Gastroesophageal sphincter (tissue), 4 donors: ENCODE measurements at regions not wholly inside any gene's neighbourhood (a gene's known extent, or its start where the extent isn't known, plus 50 kb on each side); places are given as distances from the start of the nearest gene placed in this dataset.
"Not testable (repeated sequence)": the region's sequence is repeated elsewhere in the genome, so short reads cannot be mapped to it uniquely, and the experiment has no call there.

Source experiments
- ATAC-seq: fragments of 150-250 bp; one replicate; pipeline ENCODE4 v1.9.1; 2016; ENCODE audit warnings: mild to moderate bottlenecking, moderate library complexity
- H3K27ac ChIP-seq, 4 donors: fragments of 200-600 bp; sonication (generic) in 3 of 4; 1 replicate in 3 of 4; 2 replicates in 1 of 4; pipeline ENCODE4 v1.5.1; 2016 to 2019
- H3K27me3 ChIP-seq: fragments of 200-600 bp; sonication (generic); one replicate; pipeline ENCODE4 v1.5.1; 2019
- H3K36me3 ChIP-seq, 2 donors: fragments of 200-600 bp; sonication (generic); one replicate each; pipeline ENCODE4 v1.5.1; 2019; ENCODE audit warnings: control low read depth in 1 of 2
- H3K4me1 ChIP-seq, 3 donors: fragments of 200-600 bp; sonication (generic); 1 replicate in 2 of 3; 2 replicates in 1 of 3; pipeline ENCODE4 v1.5.1; 2016 to 2019; ENCODE audit warnings: control low read depth in 2 of 3
- H3K4me3 ChIP-seq, 2 donors: fragments of 200-600 bp; sonication (generic); one replicate each; pipeline ENCODE4 v1.5.1; 2019; ENCODE audit warnings: mild to moderate bottlenecking in 1 of 2, moderate library complexity in 1 of 2
- H3K9me3 ChIP-seq, 3 donors: fragments of 200-600 bp; sonication (generic); one replicate each; pipeline ENCODE4 v1.5.1; 2017 to 2019; ENCODE audit warnings: control low read depth in 2 of 3
- EP300 ChIP-seq: sonication (generic); formaldehyde crosslinking; IDR thresholded peaks from one replicate; pipeline ENCODE4 v1.6.1; 2017; ENCODE audit warnings: antibody characterized with exemption, mild to moderate bottlenecking
- POLR2A ChIP-seq, 2 donors: fragments of 450-650 bp; IDR thresholded peaks; one replicate each; pipeline ENCODE4 v1.6.1; 2017; ENCODE audit warnings: antibody characterized with exemption in 2 of 2, mild to moderate bottlenecking in 2 of 2, moderate library complexity in 1 of 2
- POLR2AphosphoS5 ChIP-seq: sonication (generic); formaldehyde crosslinking; IDR thresholded peaks from one replicate; pipeline ENCODE4 v1.6.1; 2017; ENCODE audit warnings: antibody characterized with exemption
- WGBS, 2 donors: methylation state at CpG; one replicate each; pipeline ENCODE4 v1.1.5; 2018; ENCODE audit warnings: low coverage in 1 of 2; 5-methylcytosine and 5-hydroxymethylcytosine counted together
- TF ChIP-seq, protein P1 (sequence below), 4 experiments: fragments of 200-600 bp in 2 of 4; fragments of 450-650 bp in 2 of 4; sonication (generic) in 1 of 4; IDR thresholded peaks; one replicate each; pipeline ENCODE4 v1.5.1; 2017 to 2019; ENCODE audit warnings: antibody characterized with exemption in 4 of 4, mild to moderate bottlenecking in 2 of 4, moderate library complexity in 2 of 4

DNA sequence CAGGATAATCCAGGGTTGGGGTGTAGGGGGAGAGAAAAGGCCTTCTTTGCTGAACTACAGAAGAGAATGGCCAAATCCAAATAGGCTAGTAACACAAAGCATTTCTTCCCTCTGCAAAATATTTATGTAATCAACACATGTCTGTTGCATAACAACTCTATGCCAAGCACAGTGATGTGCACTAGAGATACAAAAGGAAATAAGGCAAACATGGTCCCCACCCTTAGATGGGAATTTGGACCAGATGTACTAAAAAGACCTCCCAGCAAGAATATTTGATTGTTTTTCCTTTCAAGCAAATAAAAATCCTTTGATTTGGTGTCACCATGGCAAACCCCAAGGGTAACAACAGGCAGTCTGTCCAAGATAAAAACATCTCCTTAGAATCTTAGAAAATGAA, 177.6 kb upstream of the FGF13 start:
- TF ChIP-seq, protein P1, sequence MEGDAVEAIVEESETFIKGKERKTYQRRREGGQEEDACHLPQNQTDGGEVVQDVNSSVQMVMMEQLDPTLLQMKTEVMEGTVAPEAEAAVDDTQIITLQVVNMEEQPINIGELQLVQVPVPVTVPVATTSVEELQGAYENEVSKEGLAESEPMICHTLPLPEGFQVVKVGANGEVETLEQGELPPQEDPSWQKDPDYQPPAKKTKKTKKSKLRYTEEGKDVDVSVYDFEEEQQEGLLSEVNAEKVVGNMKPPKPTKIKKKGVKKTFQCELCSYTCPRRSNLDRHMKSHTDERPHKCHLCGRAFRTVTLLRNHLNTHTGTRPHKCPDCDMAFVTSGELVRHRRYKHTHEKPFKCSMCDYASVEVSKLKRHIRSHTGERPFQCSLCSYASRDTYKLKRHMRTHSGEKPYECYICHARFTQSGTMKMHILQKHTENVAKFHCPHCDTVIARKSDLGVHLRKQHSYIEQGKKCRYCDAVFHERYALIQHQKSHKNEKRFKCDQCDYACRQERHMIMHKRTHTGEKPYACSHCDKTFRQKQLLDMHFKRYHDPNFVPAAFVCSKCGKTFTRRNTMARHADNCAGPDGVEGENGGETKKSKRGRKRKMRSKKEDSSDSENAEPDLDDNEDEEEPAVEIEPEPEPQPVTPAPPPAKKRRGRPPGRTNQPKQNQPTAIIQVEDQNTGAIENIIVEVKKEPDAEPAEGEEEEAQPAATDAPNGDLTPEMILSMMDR (IDR thresholded peaks at IDR 0.05) = no peak
- no peak for TF ChIP-seq EP300
- no peak for TF ChIP-seq POLR2A (IDR thresholded peaks at IDR 0.05)
- TF ChIP-seq POLR2AphosphoS5 = no peak
- Histone ChIP-seq H3K27me3 (no peaks in the 10 kb centered on the region), H3K27ac (no peak overlapping the region), H3K4me3 (no peak overlapping the region), H3K36me3 (no peaks in the 10 kb centered on the region), H3K9me3 (no peaks in the 10 kb centered on the region), H3K4me1 (no peaks in the 10 kb centered on the region)
- ATAC-seq = no peak

DNA sequence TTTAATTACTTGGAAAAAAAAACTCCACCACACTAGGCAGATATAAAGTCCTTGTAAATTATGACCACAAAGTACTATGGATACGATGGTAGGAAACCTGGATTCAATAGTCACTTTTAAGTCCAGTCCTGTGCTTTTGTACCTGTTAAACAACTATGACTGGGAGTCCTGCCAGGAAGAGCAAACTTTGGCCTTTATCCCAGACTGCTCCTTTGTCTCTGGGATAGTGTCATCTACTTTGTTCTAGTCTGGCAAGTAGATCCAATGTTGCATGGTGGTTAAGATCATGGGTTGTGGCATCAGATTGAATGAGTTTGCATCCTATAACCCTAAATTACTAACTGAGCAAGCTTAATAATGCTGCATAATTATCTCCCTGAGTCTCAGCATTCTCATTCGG, 175.3 kb upstream of the FGF13 start:
- no peak for ATAC-seq
- Histone ChIP-seq H3K27me3 (no peaks in the 10 kb centered on the region), H3K36me3 (no peaks in the 10 kb centered on the region), H3K27ac (no peak overlapping the region), H3K9me3 (no peaks in the 10 kb centered on the region), H3K4me1 (no peaks in the 10 kb centered on the region), H3K4me3 (no peak overlapping the region)
- TF ChIP-seq, protein P1 (IDR thresholded peaks at IDR 0.05) = no peak
- no peak for TF ChIP-seq EP300
- no peak for TF ChIP-seq POLR2AphosphoS5
- TF ChIP-seq POLR2A (IDR thresholded peaks at IDR 0.05) = no peak
- WGBS, 2 donors = 20 to 75% methylated on average over 1 to 2 of the region's 2 CpGs

DNA sequence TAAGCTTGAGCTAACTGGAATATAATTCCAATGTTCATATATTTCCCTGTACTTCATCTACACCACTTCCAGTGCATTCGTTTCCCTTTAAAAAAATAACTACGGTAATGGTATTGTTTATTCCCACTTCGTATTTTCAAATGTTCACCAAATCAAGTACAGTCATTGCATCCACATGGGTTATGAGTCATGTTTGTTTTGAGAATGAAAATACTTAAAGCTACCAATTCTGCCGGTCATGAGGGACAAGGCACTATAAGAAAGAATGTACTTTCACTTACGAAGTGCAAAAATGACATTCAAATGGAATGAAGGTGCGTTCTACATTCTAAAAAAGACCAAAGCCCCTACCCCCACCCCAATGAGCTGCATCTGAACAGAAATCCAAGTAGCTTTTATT, 174.4 kb upstream of the FGF13 start:
- H3K9me3 ChIP-seq = no peaks in the 10 kb centered on the region
- ATAC-seq = no peak
- WGBS, 2 donors = 73 to 77% methylated on average over 6 of the region's 6 CpGs
- H3K27ac ChIP-seq = no peak overlapping the region
- H3K4me1 ChIP-seq = no peaks in the 10 kb centered on the region
- no peak overlapping the region for H3K4me3 ChIP-seq
- no peak for TF ChIP-seq POLR2A (IDR thresholded peaks at IDR 0.05)
- TF ChIP-seq, protein P1 (IDR thresholded peaks at IDR 0.05) = no peak
- TF ChIP-seq EP300 = no peak
- TF ChIP-seq POLR2AphosphoS5 = no peak
- H3K36me3 ChIP-seq = no peaks in the 10 kb centered on the region
- H3K27me3 ChIP-seq = no peaks in the 10 kb centered on the region

DNA sequence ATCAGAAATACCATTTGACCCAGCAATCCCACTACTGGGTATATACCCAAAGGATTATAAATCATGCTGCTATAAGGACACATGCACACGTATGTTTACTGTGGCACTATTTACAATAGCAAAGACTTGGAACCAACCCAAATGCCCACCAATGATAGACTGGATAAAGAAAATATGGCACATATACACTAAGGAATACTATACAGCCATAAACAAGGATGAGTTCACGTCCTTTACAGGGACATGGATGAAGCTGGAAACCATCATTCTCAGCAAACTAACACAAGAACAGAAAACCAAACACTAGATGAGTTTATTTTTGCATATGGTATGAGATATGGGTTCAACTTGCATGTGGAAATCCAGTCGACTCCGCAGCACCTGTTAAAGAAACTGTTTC, 168.8 kb upstream of the FGF13 start:
- not testable (repeated sequence) for H3K36me3 ChIP-seq, H3K27ac ChIP-seq, H3K27me3 ChIP-seq, H3K9me3 ChIP-seq, H3K4me1 ChIP-seq, ATAC-seq, H3K4me3 ChIP-seq
- WGBS, 2 donors = 82 to 84% methylated on average over 4 of the region's 4 CpGs

DNA sequence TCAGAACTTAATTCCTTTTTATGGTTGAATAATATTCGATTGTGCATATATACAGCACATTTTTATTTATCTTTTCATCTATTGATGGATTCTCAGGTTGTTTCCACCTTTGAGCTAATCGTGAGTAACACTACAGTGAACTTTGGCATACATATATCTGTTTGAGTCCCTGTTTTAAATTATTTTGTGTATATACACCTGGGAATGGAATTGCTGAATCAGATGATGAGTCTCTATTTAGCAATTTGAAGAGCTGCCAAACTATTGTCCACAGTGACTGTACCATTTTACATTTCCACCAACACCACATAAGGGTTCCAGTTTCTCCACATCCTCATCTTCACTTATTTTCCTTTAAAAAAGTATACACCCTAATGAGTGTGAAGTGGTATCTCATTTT, 166.2 kb upstream of the FGF13 start:
- H3K27me3 ChIP-seq = no peaks in the 10 kb centered on the region
- H3K36me3 ChIP-seq = no peaks in the 10 kb centered on the region
- H3K9me3 ChIP-seq = no peaks in the 10 kb centered on the region
- H3K4me3 ChIP-seq = no peak overlapping the region
- WGBS, 2 donors = 53 to 57% methylated on average over 1 to 2 of the region's 2 CpGs
- TF ChIP-seq, protein P1 (IDR thresholded peaks at IDR 0.05) = no peak
- TF ChIP-seq POLR2AphosphoS5 (no peak), POLR2A (IDR thresholded peaks at IDR 0.05) (no peak), EP300 (no peak)
- no peak overlapping the region for H3K27ac ChIP-seq
- ATAC-seq = no peak
- no peaks in the 10 kb centered on the region for H3K4me1 ChIP-seq

DNA sequence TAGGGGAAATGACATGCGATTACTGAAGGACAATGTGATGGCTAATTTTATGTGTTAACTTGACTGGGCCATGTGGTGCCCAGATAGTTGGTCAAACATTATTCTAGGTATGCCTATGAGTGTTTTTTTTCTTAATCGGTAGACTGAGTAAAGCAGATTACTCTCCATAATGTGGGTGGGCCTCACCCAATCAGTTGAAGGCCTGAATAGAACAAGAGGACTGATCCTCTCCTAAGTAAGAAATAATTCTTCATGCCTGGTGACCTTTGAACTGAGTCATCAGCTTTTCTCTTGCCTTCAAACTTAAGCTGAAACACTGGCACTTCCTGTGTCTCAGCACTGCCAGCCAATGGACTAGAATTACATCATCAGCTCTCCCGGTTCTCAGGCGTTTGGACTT, 164.0 kb upstream of the FGF13 start:
- no peak overlapping the region for H3K27ac ChIP-seq
- no peaks in the 10 kb centered on the region for H3K4me1 ChIP-seq
- no peak overlapping the region for H3K4me3 ChIP-seq
- no peak for ATAC-seq
- H3K36me3 ChIP-seq = no peaks in the 10 kb centered on the region
- H3K27me3 ChIP-seq = no peaks in the 10 kb centered on the region
- no peak for TF ChIP-seq POLR2A (IDR thresholded peaks at IDR 0.05)
- no peak for TF ChIP-seq EP300
- TF ChIP-seq POLR2AphosphoS5 = no peak
- TF ChIP-seq, protein P1 (IDR thresholded peaks at IDR 0.05) = no peak
- WGBS, 2 donors = 80 to 100% methylated on average over 2 to 3 of the region's 4 CpGs
- no peaks in the 10 kb centered on the region for H3K9me3 ChIP-seq
